Skeletal muscle satellite cell (primary cell): ENCODE measurements at regions not wholly inside any gene's neighbourhood (a gene's known extent, or its start where the extent isn't known, plus 50 kb on each side); places are given as distances from the start of the nearest gene placed in this dataset.
A peak's percentile ranks its signal among the peaks of the same experiment; 100 is the strongest.

Experiments used
- H3K27me3 ChIP-seq: 2 replicates; pipeline ENCODE4 v1.7.0; 2013; ENCODE audit warnings: low read length; ENCODE audit not compliant: control insufficient read depth, insufficient read depth
- H3K36me3 ChIP-seq: 2 replicates; pipeline ENCODE4 v1.7.0; 2013; ENCODE audit warnings: mild to moderate bottlenecking, control low read depth, low read length; ENCODE audit not compliant: insufficient read depth
- H3K4me1 ChIP-seq: 2 replicates; pipeline ENCODE4 v1.7.0; 2013; ENCODE audit warnings: low read length; ENCODE audit not compliant: control insufficient read depth, insufficient read depth
- H3K4me2 ChIP-seq: 2 replicates; pipeline ENCODE4 v1.7.0; 2013; ENCODE audit warnings: mild to moderate bottlenecking, low read length
- H3K4me3 ChIP-seq: 2 replicates; pipeline ENCODE4 v1.7.0; 2013; ENCODE audit warnings: low read length
- H3K9ac ChIP-seq: 2 replicates; pipeline ENCODE4 v1.7.0; 2013; ENCODE audit warnings: mild to moderate bottlenecking, low read depth, low read length, moderate library complexity
- H3K9me3 ChIP-seq: replicated peaks from 2 replicates; pipeline ENCODE4 v1.7.0; 2013; ENCODE audit warnings: mild to moderate bottlenecking, control low read depth, low read length

- Histone ChIP-seq H3K27me3 (no peaks in the 10 kb centered on the region), H3K9me3 (no peaks in the 10 kb centered on the region), H3K9ac (no peak overlapping the region), H3K4me1 (peaks cover 31% of the 10 kb centered on the region), H3K4me2 (no peak overlapping the region), H3K4me3 (no peak overlapping the region), H3K36me3 (no peaks in the 10 kb centered on the region)
These were observed 81.2 kb upstream of the ZBTB20 start for GRCh38 chr3:115228266-115228665.

GRCh38 chr3:115232167-115232566, 85.1 kb upstream of the ZBTB20 start:
- Histone ChIP-seq H3K9ac (no peak overlapping the region), H3K4me3 (no peak overlapping the region), H3K9me3 (no peaks in the 10 kb centered on the region), H3K27me3 (no peaks in the 10 kb centered on the region), H3K36me3 (no peaks in the 10 kb centered on the region), H3K4me1 (peaks cover 24% of the 10 kb centered on the region), H3K4me2 (no peak overlapping the region)

- H3K4me3 ChIP-seq: no peak overlapping the region
- H3K4me2 ChIP-seq: peak overlapping the region; percentile 1
- H3K4me1 ChIP-seq: peaks cover 16% of the 10 kb centered on the region
- H3K36me3 ChIP-seq: no peaks in the 10 kb centered on the region
- H3K9me3 ChIP-seq: no peaks in the 10 kb centered on the region
- H3K9ac ChIP-seq: no peak overlapping the region
- no peaks in the 10 kb centered on the region for H3K27me3 ChIP-seq
These were observed 85.9 kb upstream of the ZBTB20 start for GRCh38 chr3:115233021-115233420.

- H3K9ac ChIP-seq: no peak overlapping the region
- peaks cover 27% of the 10 kb centered on the region for H3K4me1 ChIP-seq
- H3K4me3 ChIP-seq: no peak overlapping the region
- no peak overlapping the region for H3K4me2 ChIP-seq
- H3K27me3 ChIP-seq: no peaks in the 10 kb centered on the region
- no peaks in the 10 kb centered on the region for H3K9me3 ChIP-seq
- H3K36me3 ChIP-seq: no peaks in the 10 kb centered on the region
These were observed 89.4 kb upstream of the ZBTB20 start for GRCh38 chr3:115236496-115236895.

GRCh38 chr3:115239717-115240116, 92.6 kb upstream of the ZBTB20 start:
- H3K4me1 ChIP-seq: peaks cover 15% of the 10 kb centered on the region
- H3K9ac ChIP-seq: peak overlapping the region; percentile 50
- H3K9me3 ChIP-seq: no peaks in the 10 kb centered on the region
- H3K27me3 ChIP-seq: no peaks in the 10 kb centered on the region
- H3K36me3 ChIP-seq: no peaks in the 10 kb centered on the region
- peak overlapping the region; percentile 7 for H3K4me2 ChIP-seq
- H3K4me3 ChIP-seq: no peak overlapping the region

- Histone ChIP-seq H3K36me3 (no peaks in the 10 kb centered on the region), H3K9me3 (no peaks in the 10 kb centered on the region), H3K4me3 (no peak overlapping the region), H3K9ac (no peak overlapping the region), H3K4me1 (peaks cover 42% of the 10 kb centered on the region), H3K4me2 (no peak overlapping the region), H3K27me3 (no peaks in the 10 kb centered on the region)
These were observed 97.3 kb upstream of the ZBTB20 start for GRCh38 chr3:115244350-115244749.

GRCh38 chr3:115245438-115245837, 98.3 kb upstream of the ZBTB20 start:
- Histone ChIP-seq H3K4me3 (no peak overlapping the region), H3K4me1 (peaks cover 31% of the 10 kb centered on the region), H3K36me3 (no peaks in the 10 kb centered on the region), H3K27me3 (no peaks in the 10 kb centered on the region), H3K4me2 (peak overlapping the region; percentile 31), H3K9me3 (no peaks in the 10 kb centered on the region), H3K9ac (no peak overlapping the region)

- Histone ChIP-seq H3K36me3 (no peaks in the 10 kb centered on the region), H3K4me2 (peak overlapping the region; percentile 31), H3K9ac (no peak overlapping the region), H3K9me3 (no peaks in the 10 kb centered on the region), H3K27me3 (no peaks in the 10 kb centered on the region), H3K4me3 (no peak overlapping the region), H3K4me1 (peaks cover 27% of the 10 kb centered on the region)
These were observed 98.8 kb upstream of the ZBTB20 start for GRCh38 chr3:115245899-115246298.

GRCh38 chr3:115246461-115247020, 99.5 kb upstream of the ZBTB20 start:
- H3K4me2 ChIP-seq: no peak overlapping the region
- no peak overlapping the region for H3K4me3 ChIP-seq
- H3K9me3 ChIP-seq: no peaks in the 10 kb centered on the region
- peaks cover 31% of the 10 kb centered on the region for H3K4me1 ChIP-seq
- no peak overlapping the region for H3K9ac ChIP-seq
- H3K36me3 ChIP-seq: no peaks in the 10 kb centered on the region
- H3K27me3 ChIP-seq: no peaks in the 10 kb centered on the region

DNA sequence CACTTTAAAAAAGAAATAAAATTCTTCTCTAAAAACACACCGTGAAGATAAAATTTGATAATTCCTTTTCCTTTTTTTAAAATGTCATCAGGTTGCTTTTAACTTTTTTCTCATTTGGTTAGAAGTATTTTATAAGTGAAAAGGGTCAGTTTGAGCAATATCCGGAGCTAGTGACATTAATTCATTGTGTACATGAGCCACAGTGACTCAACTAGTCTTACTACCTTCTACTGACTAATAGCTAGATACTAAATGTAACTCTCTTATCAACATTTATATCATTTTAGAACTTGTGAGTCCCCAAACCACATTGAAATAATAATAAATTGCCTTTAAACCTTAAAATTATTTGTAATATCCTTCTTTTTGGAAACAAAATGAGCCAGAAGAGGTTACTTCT, 101.2 kb upstream of the ZBTB20 start:
- H3K4me3 ChIP-seq: no peak overlapping the region
- H3K36me3 ChIP-seq: no peaks in the 10 kb centered on the region
- no peak overlapping the region for H3K9ac ChIP-seq
- H3K4me1 ChIP-seq: peaks cover 32% of the 10 kb centered on the region
- no peaks in the 10 kb centered on the region for H3K9me3 ChIP-seq
- peak overlapping the region; percentile 51 for H3K4me2 ChIP-seq
- no peaks in the 10 kb centered on the region for H3K27me3 ChIP-seq

DNA sequence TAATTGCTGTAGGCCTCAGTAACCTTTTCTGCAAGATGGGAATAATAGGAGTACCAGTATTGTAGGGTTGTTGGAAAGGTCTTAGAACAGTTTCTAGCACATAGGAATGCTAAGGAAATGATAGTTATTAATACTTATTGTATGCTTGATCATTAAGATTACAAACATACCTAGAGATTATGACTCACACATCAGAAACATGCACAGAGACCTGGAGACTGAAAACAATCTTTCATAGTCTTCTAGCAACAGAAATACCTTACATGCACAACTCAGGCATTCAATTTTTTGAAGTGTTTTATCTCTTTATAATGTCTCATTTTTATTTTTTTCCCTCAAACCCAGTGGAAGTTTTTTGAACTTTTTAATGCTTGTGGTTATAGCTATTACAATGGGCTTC, 104.4 kb upstream of the ZBTB20 start:
- H3K36me3 ChIP-seq: no peaks in the 10 kb centered on the region

DNA sequence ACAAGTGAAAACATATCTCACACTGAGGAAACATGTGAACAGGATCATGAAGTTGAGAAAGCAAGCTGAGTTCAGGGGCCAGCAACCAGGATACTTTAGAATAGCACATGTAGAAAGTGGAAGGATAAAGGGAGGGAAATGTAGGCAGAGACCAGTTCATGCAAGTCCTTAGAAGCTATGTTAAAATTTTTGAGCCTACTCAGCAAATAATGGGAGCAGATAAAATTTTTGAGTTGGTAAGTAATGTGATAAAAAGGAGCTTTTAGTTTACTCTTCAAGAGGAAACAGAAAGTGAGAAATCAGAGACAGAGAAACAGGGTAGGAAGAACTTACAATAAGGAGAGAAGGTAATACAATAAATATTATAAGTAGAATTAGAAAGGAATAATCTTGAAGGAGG, 105.6 kb upstream of the ZBTB20 start:
- no peak overlapping the region for H3K4me3 ChIP-seq
- H3K4me1 ChIP-seq: peaks cover 13% of the 10 kb centered on the region
- no peaks in the 10 kb centered on the region for H3K27me3 ChIP-seq
- no peaks in the 10 kb centered on the region for H3K9me3 ChIP-seq
- H3K9ac ChIP-seq: no peak overlapping the region
- H3K36me3 ChIP-seq: no peaks in the 10 kb centered on the region
- H3K4me2 ChIP-seq: no peak overlapping the region

More for the DNA sequence above, 104.4 kb upstream of the ZBTB20 start:
- Histone ChIP-seq H3K9me3 (no peaks in the 10 kb centered on the region), H3K27me3 (no peaks in the 10 kb centered on the region), H3K9ac (no peak overlapping the region), H3K4me3 (no peak overlapping the region), H3K4me1 (peaks cover 17% of the 10 kb centered on the region), H3K4me2 (no peak overlapping the region)
